NCI-H146 treated with DMSO at 0.1 percent for 48 hours (cell line): ENCODE measurements at regions not wholly inside any gene's neighbourhood (a gene's known extent, or its start where the extent isn't known, plus 50 kb on each side); places are given as distances from the start of the nearest gene placed in this dataset.

Source experiments
- DNase-seq: peaks from one replicate; lab custom pipeline; 2025; ENCODE audit not compliant: unreplicated experiment; lab: John Stamatoyannopoulos, UW

DNA sequence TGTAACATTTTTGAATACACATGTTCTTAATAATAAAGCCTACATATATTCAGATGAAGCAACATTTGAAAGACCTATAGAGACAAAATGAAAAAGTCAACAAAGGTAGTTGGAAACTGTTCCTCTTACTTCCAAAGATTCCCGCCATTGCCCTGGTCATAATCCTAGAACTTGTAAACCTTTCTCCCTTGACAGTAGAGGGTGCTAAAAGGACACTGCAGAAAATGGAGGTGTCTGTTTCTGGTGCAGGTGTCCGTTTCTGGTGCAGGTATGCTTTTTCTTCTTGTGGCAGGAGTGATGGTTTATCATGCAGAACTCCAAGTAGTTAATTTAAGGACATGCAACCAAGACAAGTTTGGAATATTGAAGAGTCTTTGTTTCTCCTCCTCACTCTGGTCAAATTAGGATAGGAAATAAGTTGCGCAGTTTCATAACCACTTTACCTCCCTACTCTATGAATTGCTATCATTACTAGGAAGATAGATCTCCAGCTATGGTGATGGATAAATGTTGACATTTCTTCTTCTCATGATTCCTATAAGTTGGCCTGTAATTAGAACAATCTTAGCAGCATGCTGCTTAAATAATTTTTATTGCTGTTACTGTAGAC is 56.0 kb upstream of the FAM174A start:
- DNase-seq = peak; percentile 11

DNA sequence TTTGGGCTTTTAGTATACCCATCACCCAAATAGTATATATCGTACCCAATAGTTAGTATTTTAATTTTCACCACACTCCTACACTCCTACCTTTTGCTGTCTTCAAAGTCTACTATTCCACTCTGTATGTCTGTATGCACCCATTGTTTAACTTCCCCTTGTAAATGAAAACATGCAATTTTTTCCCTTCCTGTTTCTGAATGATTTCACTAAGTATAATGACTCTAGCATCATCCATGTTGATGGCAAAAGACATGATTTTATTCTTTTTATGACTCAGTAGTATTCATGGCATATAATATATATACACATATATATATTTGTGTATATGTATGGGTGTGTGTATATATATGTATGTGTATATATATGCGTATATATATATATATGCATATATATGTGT is 63.1 kb upstream of the FAM174A start:
- DNase-seq = no peak

DNA sequence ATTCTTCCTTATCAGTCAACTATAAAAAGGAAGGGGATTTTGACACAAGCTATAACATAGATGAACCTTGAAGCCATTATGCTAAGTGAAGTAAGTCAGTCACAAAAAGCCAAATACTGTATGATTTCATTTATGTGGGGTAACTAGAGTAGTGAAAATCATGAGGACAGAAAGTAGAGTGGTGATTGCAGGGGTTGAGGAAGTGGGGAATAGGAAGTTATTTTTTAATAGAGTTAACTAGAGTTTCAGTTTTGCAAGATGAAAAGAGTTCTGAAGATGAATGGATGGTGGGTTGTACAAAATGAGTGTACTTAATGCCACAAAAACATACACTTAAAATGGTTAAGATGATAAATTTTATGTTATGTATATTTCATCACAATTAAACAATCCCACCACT is 65.4 kb upstream of the FAM174A start:
- no peak for DNase-seq

DNA sequence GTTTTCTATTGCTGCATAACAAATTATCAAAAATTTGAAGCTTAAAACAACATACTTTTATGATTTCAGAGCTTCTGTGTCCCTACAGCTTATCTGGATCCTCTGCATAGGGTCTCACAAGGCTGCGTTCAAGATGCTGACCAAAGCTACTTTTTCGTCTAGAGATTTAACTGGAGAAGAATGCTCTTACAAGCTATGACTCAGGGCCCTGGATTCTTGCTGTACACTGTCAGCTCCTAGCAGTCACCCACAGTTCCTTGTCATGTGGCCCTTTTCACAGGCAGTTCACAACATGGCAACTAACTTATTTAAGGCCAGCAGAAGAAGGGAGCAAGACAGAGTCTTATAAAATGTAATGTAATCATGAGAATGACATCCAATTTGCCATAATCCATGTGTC is 70.8 kb upstream of the FAM174A start:
- DNase-seq = no peak

DNA sequence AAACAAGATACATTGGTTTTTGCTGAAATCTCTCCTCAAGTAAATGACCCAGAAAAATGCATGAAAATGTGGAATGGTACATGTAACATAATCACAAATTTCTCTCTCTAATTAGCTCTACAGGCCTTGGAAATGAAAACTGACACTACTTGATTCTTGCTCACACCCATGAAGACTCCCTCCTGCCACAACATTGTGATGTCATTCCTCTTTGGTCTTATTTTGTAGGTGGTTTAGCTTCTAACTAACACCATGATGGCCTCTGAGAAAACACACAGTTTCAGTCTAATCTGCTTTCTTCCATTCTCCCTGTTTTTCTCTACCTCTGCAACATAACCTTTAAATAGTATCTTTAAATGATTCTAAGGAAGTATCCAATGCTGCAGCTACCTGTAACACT is 78.6 kb upstream of the FAM174A start:
- no peak for DNase-seq

DNA sequence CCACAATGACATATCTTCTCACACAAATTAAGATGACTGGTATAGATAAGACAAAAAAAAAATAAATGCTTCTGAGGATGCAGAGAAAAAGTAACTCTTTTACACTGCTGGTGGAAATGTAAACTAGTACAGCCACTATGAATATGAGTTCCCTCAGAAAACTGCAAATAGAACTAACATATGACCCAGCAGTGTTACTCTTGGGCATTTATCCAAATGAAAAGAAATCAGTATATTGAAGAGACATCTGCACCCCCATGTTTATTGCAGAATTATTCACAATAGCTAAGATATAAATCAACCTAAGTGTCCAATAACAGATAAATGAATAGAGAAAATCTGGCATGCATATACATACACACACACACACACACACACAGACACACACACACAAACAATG is 83.0 kb upstream of the FAM174A start:
- DNase-seq = no peak

DNA sequence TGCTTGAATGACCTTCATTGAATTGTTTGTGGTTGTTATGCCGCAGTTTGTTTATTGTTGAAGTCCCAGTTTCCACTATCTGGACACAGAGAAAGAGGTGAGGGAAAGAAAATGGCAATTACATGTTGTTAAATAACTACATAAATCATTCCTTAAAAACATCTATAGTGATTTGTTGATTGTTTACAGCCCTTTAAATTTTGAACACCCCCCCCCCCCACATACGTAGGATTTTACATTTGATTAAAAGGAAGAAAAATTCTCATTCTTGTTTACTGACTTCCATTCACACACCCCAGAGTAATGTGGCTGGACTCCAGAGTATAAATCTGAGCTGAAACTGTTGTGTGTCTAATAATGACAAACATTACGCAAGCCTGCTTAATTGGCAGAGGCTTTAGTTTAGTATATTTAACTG is 87.1 kb upstream of the FAM174A start:
- DNase-seq = no peak

DNA sequence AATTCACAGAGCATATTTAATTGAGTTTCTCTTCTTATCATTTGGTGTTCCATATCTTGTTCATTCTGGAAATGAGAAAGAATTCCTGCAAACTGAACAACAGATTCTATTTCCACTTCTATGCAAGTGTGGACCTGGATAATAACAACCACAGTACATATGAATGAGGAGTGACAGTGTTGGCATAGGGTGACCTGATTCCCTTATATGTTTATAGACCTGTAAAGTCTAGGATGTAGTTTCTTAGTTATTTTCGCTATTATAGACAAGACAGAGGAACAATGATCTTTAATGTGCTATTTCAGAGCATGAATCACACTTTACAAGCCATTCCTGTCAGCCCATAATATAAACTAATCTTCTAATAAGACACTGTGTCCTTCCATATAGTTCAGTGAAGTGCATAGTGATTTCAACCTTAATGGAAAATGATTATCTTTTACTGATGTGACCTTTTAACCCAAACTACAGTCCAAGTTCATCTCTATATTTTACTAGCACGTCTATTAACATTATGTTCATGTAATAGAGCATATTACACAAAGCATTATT is 88.2 kb upstream of the FAM174A start:
- DNase-seq = no peak

DNA sequence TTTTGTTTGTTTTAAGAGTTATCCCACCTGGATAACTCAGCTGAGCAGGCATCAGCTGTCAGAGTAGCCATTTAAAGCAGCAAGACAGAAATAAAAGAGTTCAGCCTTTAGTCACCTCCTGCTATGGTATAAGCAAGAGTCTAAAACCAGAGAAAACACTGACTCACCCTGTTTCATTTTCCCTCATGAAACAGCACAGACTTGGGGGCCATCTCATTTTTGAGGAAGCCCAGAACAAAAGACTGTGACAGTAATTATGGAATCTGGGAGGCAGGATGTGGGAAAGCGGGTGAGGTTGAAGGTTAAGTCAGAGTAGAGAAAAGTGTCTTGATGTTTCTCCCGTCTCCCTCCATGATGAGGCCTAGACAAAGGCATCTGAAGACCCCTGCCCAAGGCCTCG is 90.2 kb upstream of the FAM174A start:
- DNase-seq = no peak

DNA sequence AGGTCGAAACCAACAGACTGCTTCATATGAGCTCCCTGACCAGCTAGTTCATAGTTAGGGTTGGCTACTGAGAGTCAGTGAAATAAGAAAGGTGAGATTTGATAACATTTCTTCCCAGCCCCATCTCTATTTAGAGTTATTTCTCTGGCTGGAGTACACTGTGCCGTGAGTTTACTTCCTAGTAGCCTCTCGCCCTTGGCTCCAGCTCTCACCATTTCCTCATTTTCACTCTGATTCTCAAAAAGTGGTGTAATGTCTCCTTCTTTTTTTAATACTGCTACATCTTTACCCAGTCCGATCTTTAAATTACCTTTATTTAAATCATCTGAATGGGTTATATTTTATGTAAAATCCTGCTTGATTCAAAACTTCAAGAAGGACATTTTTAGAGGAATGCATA is 100.4 kb upstream of the FAM174A start:
- no peak for DNase-seq

DNA sequence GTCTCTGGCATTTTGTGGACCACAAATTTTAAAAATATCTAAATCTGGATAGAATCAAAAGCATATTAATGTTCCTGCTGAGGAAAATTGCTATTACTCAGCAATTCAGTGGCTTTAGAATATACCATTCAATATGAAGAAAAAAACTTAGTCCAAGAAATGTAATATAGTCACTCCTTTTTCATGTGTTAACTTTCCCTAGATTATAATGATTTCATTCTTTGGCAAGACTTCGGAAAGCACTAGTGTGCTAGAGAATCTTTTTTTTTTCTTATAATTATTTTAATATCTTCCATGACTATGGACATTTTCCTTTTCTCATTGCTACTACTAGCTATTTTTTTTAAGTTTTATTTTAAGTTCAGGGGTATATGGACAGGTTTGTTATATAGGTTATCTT is 102.4 kb upstream of the FAM174A start:
- DNase-seq = no peak

DNA sequence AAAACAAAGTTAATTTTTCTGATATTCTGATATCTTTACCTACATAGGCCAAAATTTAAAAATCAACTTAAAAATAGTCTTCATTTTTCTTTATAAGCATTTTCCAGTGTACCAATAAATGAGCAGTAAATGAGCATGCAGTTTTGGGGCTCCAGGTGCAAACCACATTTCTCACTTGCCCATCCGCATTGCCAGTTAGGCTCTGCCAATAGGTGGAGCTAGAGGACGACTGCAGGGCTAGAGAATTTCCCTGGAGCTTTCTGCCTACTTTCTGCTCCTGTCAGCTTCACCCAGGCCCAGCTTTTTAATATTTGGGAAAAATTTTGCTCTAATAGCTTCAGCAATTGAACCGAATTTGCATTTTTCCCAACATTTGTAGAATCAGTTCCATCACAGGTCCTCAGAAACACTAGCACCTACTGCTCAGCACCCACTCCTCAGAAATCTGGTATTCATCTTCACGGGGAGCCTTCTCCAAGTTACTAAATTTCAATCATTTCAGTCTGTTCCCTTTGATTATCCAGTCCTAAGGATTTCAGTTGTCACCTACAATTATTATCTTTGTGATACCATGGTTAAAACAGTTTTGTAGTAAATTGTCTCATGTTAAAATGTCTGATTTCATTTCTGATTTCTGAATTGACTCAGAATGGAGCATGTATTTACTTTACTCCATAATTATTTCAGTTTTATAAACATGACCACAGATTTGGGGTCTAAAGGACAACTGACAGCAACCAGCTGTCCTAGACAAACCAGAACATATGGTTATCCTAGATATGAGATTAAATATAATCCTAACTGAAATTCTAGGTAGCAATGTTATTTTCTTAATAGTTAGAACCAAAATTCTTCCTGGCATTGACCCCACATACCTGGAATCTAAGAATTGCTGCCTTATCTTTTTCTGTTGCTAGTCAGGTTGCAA is 104.6 kb upstream of the FAM174A start:
- no peak for DNase-seq

DNA sequence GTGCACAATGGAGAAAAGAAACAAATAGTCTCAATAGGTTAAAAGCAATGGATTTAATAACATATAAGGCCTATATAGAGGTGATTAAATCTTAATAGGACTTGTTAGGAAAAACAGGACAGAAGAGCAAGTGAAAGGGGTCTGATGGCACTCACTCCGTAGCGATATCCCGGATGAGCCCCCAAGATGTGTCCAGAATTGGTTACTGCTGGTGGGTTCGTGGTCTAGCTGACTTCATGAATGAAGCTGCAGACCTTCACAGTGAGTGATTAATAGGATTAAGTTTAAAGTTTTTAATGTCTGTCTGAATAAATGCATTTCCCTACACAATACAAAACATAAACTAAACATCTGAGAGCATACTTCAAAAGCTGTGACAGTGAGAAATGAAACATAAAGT is 110.4 kb upstream of the FAM174A start:
- no peak for DNase-seq

DNA sequence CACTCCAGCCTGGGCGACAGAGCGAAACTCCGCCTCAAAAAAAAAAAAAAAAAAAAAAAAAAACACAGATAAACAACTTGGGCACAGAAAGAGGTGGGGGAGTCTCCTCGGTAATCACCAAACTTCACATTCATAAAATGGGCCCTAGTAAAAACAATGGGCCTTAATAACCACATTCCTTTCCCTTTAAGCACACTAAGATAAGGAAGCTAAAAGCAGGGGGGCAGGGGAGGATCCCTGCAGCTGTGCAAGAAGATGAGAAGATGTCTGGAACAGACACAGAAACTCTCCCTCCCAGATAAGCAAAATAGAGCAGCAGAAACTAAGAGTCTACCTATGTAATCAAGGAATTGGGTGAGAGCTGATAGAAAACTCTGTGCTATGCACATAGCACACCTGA is 111.2 kb upstream of the FAM174A start:
- no peak for DNase-seq

DNA sequence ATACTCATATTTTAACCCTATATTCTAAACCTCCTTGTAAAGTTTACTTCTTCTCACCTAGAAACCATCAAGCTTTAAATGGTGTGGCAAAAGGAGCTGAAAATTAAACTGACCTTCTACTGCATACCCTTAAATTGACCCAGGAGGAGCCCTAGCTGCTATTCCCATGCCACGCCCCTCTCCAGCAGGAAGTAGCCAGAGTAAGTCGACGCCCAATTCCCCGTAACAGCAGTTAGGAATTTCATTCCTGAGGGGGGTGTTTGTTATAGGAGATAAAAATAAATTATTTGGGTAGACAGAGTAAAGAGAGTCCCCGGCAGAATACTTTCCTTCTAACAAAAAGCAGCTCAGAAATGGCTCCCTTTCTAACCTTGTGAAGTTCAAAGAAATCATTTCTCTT is 111.8 kb upstream of the FAM174A start:
- DNase-seq = no peak

DNA sequence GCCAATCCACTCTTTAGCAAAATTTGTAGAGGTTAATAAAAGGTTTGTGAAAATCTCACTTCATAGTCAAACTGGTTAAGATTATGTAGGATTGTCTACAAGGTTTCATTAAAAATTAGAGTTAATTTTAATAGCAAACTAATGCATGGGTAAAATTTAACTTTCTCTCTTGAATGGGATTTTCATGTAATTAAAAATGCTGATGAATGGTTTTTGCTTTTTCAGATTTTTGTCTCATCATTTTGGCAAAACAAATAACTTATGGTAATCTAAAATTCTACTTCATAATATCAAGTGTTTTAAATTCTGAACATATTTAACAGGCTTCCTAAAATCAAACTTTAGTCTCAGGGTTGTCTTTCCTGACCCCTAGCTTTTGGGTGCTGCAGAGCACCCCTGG is 113.8 kb upstream of the FAM174A start:
- no peak for DNase-seq

DNA sequence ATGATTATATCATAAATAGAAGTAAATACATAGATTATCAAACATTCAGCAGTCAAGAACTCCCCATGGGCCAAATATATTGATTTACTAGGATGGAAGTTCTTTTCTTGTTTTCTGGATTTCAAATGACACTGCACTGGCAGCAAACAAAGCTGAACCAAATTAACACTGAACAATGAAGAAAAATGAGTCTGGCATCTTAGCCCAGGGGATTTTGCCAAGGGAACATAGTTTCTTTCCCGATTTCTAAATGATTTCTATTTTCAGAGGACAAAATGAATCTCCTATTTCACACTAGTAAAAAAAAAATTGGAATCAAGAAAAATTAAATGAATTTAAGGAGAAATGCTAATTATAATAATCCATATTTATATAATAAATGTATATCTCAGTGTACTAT is 116.9 kb upstream of the FAM174A start:
- no peak for DNase-seq

DNA sequence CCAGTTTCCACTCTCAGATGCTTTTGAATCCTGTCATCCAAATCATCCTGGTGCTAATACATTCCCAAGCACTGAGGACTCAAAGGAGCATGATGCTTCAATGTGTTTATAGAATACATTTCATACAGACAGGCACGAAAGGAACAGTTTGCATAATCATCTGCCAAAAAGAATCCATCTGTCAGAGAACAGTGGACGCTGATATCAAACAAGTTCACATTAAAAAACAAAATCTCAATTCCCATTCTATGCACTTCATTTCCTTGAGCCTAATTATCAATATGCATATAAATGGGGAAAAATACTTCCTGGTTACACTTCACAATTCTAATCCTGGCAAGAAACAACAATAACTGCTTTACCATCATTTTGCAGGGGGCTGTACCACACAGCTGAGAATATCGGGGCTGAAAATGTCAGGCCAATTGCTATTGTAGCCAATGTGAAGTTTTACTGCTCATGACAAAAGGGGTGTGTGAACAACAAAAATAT is 125.5 kb upstream of the FAM174A start:
- no peak for DNase-seq

DNA sequence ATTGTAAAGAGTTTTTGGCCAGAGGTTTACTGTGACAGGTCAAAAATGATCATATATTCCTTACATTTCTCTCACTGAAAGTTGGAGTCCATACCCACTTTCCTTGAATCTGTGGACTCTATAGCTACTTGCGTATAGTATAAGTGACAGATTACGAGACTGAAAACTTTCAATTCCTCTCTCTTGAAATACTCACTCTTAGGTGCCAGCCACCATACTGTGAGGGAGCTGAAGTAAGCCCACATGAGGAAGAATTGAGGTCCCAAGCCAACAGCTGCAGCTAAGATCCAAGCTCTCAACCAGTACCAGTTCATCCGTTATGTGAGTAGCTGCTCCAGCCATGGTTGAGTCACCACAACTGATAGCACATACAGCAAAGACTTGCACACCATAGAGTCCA is 128.1 kb upstream of the FAM174A start:
- no peak for DNase-seq

DNA sequence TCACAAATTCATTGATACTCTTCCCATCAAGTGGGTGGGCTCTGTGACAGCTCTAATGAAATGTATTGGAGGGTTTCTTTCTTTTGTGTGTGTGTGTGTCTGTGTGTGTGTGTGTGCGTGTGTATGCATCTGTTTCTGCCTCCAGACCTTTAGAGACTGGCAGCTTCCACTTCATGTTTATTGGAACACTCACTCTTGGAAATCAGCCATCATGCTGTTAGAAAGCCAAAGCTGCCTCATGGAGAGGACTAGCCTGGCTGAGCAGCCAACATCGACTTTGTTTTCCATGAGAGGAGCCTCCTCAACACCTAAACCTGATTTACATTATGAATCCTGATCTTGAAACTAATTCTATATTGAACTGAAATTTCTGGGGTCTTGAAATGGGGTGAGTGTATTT is 128.5 kb upstream of the FAM174A start:
- DNase-seq = no peak

DNA sequence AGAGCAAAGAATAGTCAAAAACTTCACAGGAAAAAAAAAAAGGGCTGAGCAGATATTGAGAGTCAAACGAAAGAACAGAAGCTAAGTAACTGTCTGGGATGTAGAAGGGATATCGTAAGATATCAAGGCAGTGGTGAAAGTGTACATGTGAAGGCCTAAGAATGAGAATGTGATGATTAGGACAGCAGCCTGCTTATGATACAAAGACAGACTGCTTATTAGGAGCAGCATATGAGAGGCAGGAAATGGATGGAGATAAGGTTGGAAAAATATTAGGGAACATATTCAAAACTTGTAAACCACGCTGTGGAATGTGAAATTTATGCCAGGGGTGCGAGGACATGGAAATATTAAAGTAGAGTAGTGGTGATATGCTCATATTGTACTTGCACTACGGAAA is 133.1 kb upstream of the FAM174A start:
- no peak for DNase-seq

DNA sequence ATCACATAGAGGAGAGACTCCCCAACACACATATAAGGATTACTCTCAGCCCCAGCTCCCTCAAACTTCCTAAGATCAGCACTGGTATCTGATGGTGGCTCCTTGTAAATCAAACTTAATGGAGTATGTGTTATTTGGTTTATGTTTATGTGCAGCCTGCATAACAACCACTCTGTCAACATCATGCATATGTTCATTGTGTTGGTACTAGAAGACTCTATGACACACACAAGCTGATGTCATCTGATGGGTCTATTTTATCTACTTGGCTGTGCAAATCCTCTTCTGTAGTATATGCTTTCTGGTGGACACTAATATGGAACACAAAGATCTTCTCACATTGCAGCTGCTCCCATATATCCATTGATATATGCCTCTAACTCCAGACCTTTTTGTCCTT is 134.0 kb upstream of the FAM174A start:
- no peak for DNase-seq
